Immature natural killer cell (primary cell): ENCODE measurements at regions not wholly inside any gene's neighbourhood (a gene's known extent, or its start where the extent isn't known, plus 50 kb on each side); places are given as distances from the start of the nearest gene placed in this dataset.

ENCODE experiments used
- DNase-seq, 3 donors: peaks; one replicate each; pipeline ENCODE4 v3.0.0; 2022; ENCODE audit warnings: mixed read lengths in 1 of 3
- H3K27ac Mint-ChIP-seq, 6 donors: one replicate each; pipeline ENCODE4 v1.8.0; 2020; ENCODE audit warnings: mixed read lengths in 6 of 6, mild to moderate bottlenecking in 5 of 6, inconsistent platforms in 4 of 6, moderate library complexity in 3 of 6
- H3K27me3 Mint-ChIP-seq, 3 donors: one replicate each; pipeline ENCODE4 v1.8.0; 2020 to 2021; ENCODE audit warnings: low read depth in 3 of 3, mild to moderate bottlenecking in 3 of 3, mixed read lengths in 3 of 3, moderate library complexity in 3 of 3, inconsistent platforms in 1 of 3
- H3K36me3 Mint-ChIP-seq, 3 donors: one replicate each; pipeline ENCODE4 v1.8.0; 2020; ENCODE audit warnings: mixed read lengths in 3 of 3, inconsistent platforms in 2 of 3, mild to moderate bottlenecking in 2 of 3
- H3K4me1 Mint-ChIP-seq, 2 donors: one replicate each; pipeline ENCODE4 v1.8.0; 2020; ENCODE audit warnings: inconsistent platforms in 2 of 2, mild to moderate bottlenecking in 2 of 2, mixed read lengths in 2 of 2, moderate library complexity in 1 of 2
- H3K4me3 Mint-ChIP-seq, 5 donors: one replicate each; pipeline ENCODE4 v1.8.0; 2020; ENCODE audit warnings: mild to moderate bottlenecking in 5 of 5, mixed read lengths in 5 of 5, inconsistent platforms in 3 of 5, moderate library complexity in 3 of 5
- H3K9me3 Mint-ChIP-seq, 6 donors: one replicate each; pipeline ENCODE4 v1.8.0; 2020; ENCODE audit warnings: mild to moderate bottlenecking in 6 of 6, mixed read lengths in 6 of 6, inconsistent platforms in 4 of 6, moderate library complexity in 3 of 6

DNA sequence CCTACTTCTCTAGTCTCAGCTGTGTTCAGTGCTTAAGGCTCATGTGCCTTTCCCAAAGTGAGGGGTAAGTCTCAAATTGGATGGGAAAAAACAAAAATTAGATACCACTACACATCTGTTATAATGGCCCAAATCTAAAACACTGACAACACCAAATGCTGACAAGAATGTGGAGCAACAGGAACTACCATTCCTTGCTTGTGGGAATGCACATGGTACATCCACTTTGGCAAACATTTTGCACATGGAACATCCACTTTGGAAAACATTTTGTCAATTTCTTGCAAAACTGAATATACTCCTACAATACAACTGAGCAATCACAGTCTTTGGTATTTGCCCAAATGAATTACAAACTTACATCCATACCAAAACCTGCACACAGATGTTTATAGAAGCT is 109.3 kb downstream of the TENT5A start:
- no peaks in the 10 kb centered on the region for H3K4me1 Mint-ChIP-seq
- H3K9me3 Mint-ChIP-seq, result peaks cover 6 to 12% (median 11%) of the 10 kb centered on the region in 6 donors
- H3K36me3 Mint-ChIP-seq, result peaks cover 3 to 4% (median 3%) of the 10 kb centered on the region in 3 donors
- no peak overlapping the region for H3K4me3 Mint-ChIP-seq
- no peak overlapping the region for H3K27ac Mint-ChIP-seq
- DNase-seq, result no peak
- no peaks in the 10 kb centered on the region for H3K27me3 Mint-ChIP-seq

DNA sequence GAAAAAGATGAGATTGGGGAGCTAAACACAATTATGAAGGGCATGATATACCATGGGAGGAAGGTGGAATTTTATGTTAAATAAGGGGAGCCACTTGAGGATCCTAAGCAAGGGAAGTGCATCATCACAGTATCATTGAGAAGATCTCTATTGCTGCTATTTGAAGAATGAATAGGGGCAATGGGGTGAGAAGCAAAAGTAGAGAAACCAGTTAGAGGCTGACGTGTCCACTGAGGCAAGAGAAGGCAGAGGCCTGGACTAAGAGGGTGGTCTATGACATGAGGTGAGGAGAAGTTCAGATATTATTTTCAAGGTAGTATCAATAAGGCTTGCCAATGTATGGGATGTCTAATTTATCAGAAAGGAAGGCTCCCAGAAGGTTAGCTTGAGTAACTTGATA is 111.6 kb downstream of the TENT5A start:
- Mint-ChIP-seq H3K4me1 (no peaks in the 10 kb centered on the region), H3K27me3 (peaks cover 0 to 2% (median 0%) of the 10 kb centered on the region in 3 donors), H3K27ac (no peak overlapping the region), H3K9me3 (peaks cover 6 to 15% (median 12%) of the 10 kb centered on the region in 6 donors), H3K36me3 (peaks cover 4 to 6% (median 4%) of the 10 kb centered on the region in 3 donors), H3K4me3 (no peak overlapping the region)
- no peak for DNase-seq

DNA sequence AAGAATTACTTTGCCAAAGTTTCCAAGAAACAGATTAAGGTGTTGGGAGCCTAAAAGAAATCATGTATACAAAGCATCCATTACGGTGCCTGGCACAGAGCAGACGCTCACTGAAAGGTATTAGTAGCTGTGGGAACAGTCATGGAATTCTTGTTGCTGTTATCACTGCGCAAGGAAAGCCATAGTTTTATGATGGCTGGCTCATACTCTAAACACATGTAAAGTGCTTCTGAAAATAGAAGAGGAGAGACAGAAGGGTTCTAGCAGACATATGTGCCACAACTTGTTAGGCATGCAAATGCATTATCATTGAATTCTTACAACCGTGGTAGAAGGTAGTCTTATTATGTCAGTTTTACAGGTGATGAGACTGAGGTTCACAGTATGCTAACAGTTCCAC is 112.4 kb downstream of the TENT5A start:
- Mint-ChIP-seq H3K36me3 (peaks cover 4 to 9% (median 7%) of the 10 kb centered on the region in 3 donors), H3K4me1 (no peaks in the 10 kb centered on the region), H3K9me3 (peaks cover 6 to 16% (median 13%) of the 10 kb centered on the region in 6 donors)

DNA sequence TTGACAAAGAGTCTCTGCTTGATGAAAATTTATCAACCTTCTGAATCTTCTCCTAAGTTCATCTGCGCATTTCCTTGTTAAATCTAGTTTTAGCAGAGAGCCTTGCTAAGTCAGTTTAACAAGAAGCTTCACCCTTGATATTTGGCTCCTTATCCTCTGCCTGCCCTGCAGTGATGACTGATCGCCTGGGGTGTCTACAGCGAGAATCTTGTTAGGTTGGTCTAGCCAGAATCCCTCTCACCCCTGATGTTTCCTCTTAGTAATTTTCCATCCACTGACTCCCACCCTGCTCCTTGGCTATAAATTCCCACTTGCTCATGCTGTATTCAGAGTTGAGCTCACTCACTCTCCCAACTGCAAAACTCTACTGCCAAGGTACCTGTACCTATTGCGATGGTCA is 114.1 kb downstream of the TENT5A start:
- H3K4me1 Mint-ChIP-seq, result no peaks in the 10 kb centered on the region
- H3K36me3 Mint-ChIP-seq, result peaks cover 4 to 9% (median 7%) of the 10 kb centered on the region in 3 donors
- H3K4me3 Mint-ChIP-seq, result no peak overlapping the region
- H3K9me3 Mint-ChIP-seq, result peaks cover 6 to 16% (median 12%) of the 10 kb centered on the region in 6 donors
- no peak for DNase-seq
- peaks cover 0 to 2% (median 0%) of the 10 kb centered on the region in 3 donors for H3K27me3 Mint-ChIP-seq
- H3K27ac Mint-ChIP-seq, result no peak overlapping the region

More for the DNA sequence above, 112.4 kb downstream of the TENT5A start:
- H3K27me3 Mint-ChIP-seq, result peaks cover 0 to 2% (median 0%) of the 10 kb centered on the region in 3 donors
- DNase-seq, result no peak
- no peak overlapping the region for H3K4me3 Mint-ChIP-seq
- no peak overlapping the region for H3K27ac Mint-ChIP-seq

DNA sequence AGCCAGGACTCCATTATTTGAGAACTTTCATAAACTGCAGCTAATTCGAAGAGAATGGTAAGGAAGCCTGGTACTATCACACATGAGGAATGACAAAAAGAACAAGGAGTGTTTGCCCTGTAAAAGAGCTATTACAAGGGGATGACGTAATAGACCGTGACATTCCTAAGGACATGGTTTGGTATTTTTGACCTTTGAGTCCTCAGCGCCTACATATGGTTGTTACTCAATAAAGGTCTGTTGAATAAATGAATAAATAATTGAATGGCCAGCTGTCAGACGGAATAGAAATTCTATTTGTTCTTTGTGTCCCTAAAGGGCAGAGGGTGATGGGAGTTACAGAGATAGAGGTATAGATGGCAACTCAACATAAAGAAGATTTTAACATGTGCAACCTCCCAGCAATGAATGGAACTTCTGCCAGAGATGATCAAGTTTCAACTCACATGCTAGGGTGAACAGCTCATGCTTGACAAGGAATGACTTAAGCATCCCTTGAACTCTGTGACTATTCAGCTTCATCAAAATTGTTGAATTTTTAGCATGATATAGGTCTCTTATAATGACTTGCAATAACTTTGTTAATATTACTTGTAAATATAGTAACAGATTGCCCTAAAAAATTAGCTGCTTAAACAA is 115.4 kb downstream of the TENT5A start:
- no peak for DNase-seq
- Mint-ChIP-seq H3K27me3 (peaks cover 0 to 2% (median 0%) of the 10 kb centered on the region in 3 donors), H3K4me1 (no peaks in the 10 kb centered on the region), H3K27ac (no peak overlapping the region), H3K36me3 (peaks cover 4 to 9% (median 7%) of the 10 kb centered on the region in 3 donors), H3K9me3 (peaks cover 7 to 20% (median 12%) of the 10 kb centered on the region in 6 donors), H3K4me3 (no peak overlapping the region)

DNA sequence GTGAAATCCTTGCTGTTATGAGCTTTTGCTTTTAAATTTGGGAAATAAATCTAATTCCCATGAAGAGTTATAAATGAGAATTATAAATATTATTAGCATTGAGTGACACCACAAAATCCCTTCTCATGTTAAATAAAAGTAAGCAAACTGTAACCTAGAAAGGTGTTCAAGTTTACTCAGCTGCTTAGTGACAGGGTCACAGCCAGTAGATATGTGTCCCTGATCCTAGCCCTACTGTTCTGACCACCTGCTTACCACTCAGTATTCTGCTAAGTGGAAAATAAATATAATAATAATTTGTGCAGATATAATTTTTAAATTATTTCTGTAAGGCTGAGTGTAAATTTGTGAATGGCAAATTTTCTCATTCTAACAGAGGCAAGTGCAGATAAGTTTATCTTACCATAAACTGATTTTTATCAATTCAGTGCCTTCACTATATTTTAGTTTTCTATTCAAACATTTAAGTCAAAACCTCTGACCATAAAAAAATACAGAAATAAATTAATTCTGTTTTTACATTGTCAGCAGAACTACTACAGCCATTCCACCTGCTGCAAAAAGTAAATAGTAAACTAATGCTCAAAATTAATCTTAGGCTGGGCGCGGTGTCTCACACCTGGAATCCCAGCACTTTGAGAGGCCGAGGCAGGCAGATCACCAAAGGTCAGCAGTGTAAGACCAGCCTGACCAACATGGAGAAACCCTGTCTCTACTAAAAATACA is 118.2 kb downstream of the TENT5A start:
- Mint-ChIP-seq H3K27me3 (peaks cover 0 to 4% (median 0%) of the 10 kb centered on the region in 3 donors), H3K4me3 (no peak overlapping the region), H3K9me3 (peaks cover 10 to 31% (median 20%) of the 10 kb centered on the region in 6 donors), H3K36me3 (peaks cover 0 to 9% (median 6%) of the 10 kb centered on the region in 3 donors), H3K4me1 (no peaks in the 10 kb centered on the region), H3K27ac (no peak overlapping the region)
- no peak for DNase-seq

DNA sequence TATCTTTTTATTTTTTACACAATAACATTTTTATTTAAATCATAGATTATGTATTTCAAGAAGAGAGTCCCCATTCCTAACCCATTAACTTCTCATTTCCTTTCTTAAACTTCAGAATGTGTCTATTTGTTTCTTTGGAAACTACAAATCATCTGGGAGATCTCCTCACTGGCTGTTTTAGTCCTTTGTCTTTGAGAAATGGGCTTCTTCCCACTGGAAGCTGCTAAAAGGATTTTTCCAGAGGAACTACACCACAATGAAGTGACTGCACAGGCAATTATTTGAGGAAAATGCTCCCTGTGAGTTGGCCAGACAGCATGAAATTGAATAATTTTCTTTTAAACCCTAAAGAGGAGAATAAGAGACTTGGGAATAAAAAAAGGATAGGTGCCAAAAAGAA is 119.1 kb downstream of the TENT5A start:
- no peak overlapping the region for H3K27ac Mint-ChIP-seq
- H3K4me1 Mint-ChIP-seq, result no peaks in the 10 kb centered on the region
- peaks cover 0 to 4% (median 0%) of the 10 kb centered on the region in 3 donors for H3K27me3 Mint-ChIP-seq
- peaks cover 10 to 35% (median 22%) of the 10 kb centered on the region in 6 donors for H3K9me3 Mint-ChIP-seq
- H3K4me3 Mint-ChIP-seq, result no peak overlapping the region
- peaks cover 0 to 9% (median 6%) of the 10 kb centered on the region in 3 donors for H3K36me3 Mint-ChIP-seq
- no peak for DNase-seq

DNA sequence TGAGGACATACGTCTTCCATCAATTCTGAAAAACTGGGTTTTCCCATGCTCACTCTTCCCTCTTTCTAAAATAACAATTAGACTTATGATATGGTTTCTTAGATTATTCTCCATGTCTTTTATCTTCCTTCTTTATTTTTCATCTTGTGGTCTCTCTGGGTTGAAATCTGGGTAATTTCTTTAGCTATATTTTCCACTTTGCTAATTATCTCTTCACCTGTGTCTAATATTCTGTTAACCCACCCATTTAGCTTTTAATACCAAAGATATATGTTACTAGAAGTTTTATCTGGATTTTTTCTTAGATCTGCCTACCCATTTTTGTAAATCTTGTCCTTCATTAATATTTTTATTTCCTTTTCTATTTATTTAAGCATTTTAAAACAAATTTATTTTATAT is 121.8 kb downstream of the TENT5A start:
- peaks cover 7 to 35% (median 24%) of the 10 kb centered on the region in 6 donors for H3K9me3 Mint-ChIP-seq
- H3K27ac Mint-ChIP-seq, result no peak overlapping the region
- no peaks in the 10 kb centered on the region for H3K4me1 Mint-ChIP-seq
- H3K4me3 Mint-ChIP-seq, result no peak overlapping the region
- peaks cover 0 to 8% (median 4%) of the 10 kb centered on the region in 3 donors for H3K36me3 Mint-ChIP-seq
- DNase-seq, result no peak
- peaks cover 0 to 2% (median 2%) of the 10 kb centered on the region in 3 donors for H3K27me3 Mint-ChIP-seq

DNA sequence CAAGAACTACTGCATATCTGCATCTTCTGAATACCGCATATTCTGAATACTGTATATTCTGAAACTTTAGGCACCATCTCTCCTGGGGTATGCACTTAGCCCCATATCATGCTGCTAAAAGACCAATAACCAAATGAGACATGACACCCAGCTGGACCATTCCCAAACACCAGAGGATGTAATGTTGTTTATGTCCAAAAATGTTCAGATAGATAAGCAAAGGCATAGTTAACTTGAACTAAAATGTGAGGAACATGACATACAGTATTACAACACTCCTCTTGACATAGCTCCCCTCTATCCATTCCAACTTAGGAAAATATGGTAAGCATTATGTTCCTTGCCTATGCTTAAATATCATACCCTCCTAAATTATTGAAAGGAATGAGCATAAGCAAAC is 127.3 kb downstream of the TENT5A start:
- no peak overlapping the region for H3K4me3 Mint-ChIP-seq
- H3K27me3 Mint-ChIP-seq, result peaks cover 0 to 2% (median 1%) of the 10 kb centered on the region in 3 donors
- peaks cover 0 to 5% (median 0%) of the 10 kb centered on the region in 3 donors for H3K36me3 Mint-ChIP-seq

DNA sequence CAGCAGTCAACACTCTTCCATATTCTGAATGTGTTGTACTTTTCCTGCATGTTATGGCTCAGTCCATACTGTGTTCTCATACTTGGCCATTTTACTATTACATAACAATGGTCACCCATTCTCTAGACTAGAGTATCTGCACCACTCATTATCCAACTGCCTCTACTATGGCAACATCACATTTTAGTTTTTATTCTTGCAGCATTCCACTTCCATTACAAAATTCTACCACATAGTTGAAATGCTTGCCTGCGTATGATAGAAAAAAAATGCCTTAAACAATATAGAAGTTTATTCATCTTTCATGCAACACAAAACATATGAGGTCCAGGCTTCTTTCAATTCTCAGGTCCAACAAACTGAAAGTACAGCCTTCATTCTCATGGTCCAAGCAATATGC is 128.0 kb downstream of the TENT5A start:
- Mint-ChIP-seq H3K9me3 (peaks cover 3 to 15% (median 10%) of the 10 kb centered on the region in 6 donors), H3K4me3 (no peak overlapping the region), H3K27me3 (peaks cover 0 to 2% (median 1%) of the 10 kb centered on the region in 3 donors), H3K27ac (no peak overlapping the region), H3K4me1 (no peaks in the 10 kb centered on the region), H3K36me3 (peaks cover 0 to 5% (median 0%) of the 10 kb centered on the region in 3 donors)
- DNase-seq, result no peak

More for the DNA sequence above, 127.3 kb downstream of the TENT5A start:
- H3K9me3 Mint-ChIP-seq, result peaks cover 3 to 16% (median 13%) of the 10 kb centered on the region in 6 donors
- no peaks in the 10 kb centered on the region for H3K4me1 Mint-ChIP-seq
- DNase-seq, result no peak
- no peak overlapping the region for H3K27ac Mint-ChIP-seq

DNA sequence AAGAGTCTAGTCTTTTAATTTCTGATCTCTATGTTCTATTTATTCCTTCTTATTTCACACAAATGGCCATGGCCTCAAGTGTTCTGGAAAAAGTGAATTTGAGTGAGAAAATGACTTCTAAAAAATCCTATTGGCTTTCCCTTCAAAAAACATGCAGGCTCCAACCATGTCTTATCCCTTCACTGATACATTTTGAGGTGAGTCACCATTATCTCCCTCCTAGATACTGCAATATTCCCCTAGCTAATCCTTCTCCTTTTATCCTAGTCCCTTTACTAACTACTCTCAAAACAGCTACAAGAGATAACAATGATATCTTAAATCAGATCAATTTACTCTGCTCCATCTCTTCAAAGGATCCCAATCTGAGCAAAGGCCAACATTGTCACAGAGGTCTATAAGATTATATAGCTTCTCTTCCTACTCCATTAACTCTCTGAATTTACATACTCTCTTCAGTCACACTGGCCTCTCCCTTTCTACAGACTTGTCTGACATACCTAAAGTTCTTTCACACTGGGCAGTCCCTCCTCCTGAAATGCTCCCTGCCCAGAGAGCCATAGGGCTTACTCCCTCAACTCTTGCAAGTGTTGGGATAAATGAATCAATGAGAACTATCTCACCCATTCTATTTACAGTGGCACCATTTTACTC is 129.2 kb downstream of the TENT5A start:
- Mint-ChIP-seq H3K27ac (no peak overlapping the region), H3K4me1 (no peaks in the 10 kb centered on the region), H3K27me3 (peaks cover 0 to 2% (median 1%) of the 10 kb centered on the region in 3 donors), H3K4me3 (no peak overlapping the region), H3K36me3 (peaks cover 0 to 5% (median 0%) of the 10 kb centered on the region in 3 donors), H3K9me3 (peaks cover 3 to 10% (median 8%) of the 10 kb centered on the region in 6 donors)
- no peak for DNase-seq

DNA sequence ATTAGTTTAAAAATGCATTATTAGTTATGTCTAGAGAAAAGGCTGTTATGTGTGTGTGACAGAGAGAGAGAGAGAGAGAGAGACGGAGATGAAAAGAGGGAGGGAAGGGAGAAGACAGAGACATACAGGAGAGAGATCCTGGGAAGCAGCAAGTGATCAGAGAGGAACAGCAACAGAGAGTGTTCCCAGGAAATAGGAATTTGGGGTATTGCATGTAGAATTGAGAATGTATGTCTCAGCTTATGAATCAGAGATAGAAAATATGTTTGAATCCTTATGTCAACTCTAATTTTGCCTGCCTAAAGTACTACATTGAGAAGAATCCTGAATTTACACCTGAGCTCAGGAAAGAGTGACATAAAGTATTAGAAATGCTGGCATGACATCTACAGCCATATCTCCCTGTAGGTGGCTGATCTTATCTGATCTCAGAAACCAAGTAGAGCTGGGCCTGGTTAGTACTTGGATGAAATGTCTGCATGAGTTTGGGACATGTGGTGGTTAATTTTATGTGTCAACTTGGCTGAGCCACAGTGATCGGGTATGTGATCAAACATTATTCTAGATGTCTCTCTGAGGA is 130.6 kb downstream of the TENT5A start:
- Mint-ChIP-seq H3K36me3 (peaks cover 0 to 5% (median 0%) of the 10 kb centered on the region in 3 donors), H3K4me1 (no peaks in the 10 kb centered on the region), H3K27ac (no peak overlapping the region), H3K27me3 (peaks cover 0 to 2% (median 1%) of the 10 kb centered on the region in 3 donors), H3K4me3 (no peak overlapping the region), H3K9me3 (peaks cover 3 to 10% (median 6%) of the 10 kb centered on the region in 6 donors)
- DNase-seq, result no peak

DNA sequence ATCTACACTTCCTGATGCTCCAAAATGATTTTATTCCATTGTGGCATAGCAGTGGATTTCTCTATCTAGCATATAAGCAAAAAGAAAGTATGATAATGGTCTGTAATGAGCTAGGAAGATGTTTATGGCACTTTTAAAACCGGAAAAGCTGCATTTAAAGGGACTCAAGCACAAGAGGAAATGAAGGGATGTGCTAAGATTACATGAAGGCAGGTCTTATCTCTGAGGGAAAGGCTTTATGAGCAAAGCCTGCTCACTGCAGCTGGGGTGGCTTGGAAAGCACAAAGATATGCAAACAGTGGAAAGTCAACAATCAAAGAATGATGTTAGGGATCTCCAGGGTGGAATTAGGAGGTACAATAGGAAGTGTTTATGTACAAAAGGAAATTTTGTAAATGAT is 138.2 kb downstream of the TENT5A start:
- Mint-ChIP-seq H3K27ac (no peak overlapping the region), H3K4me1 (peaks cover 3 to 9% of the 10 kb centered on the region in 2 donors), H3K4me3 (no peak overlapping the region), H3K9me3 (peaks cover 0 to 12% (median 0%) of the 10 kb centered on the region in 6 donors), H3K36me3 (no peaks in the 10 kb centered on the region), H3K27me3 (no peaks in the 10 kb centered on the region)
- no peak for DNase-seq
